HEK293 (cell line): ENCODE measurements at regions not wholly inside any gene's neighbourhood (a gene's known extent, or its start where the extent isn't known, plus 50 kb on each side); places are given as distances from the start of the nearest gene placed in this dataset.

Experiments used
- CTCF ChIA-PET: fragments of 350-600 bp; formaldehyde crosslinking; extraction: SDS; loops from one replicate; lab custom pipeline; 2021; ENCODE audit warnings: antibody characterized with exemption; lab: Yijun Ruan, JAX
- POLR2A ChIA-PET: fragments of 300-600 bp; formaldehyde crosslinking; extraction: SDS; loops from one replicate; lab custom pipeline; 2020; ENCODE audit warnings: antibody characterized with exemption, inconsistent platforms; lab: Yijun Ruan, JAX
- H3K27ac ChIP-seq: fragments of 200-500 bp; sonication (Bioruptor generic); 2 replicates; pipeline ENCODE4 v1.5.1; 2014; ENCODE audit warnings: low read depth, low read length, control low read depth, inconsistent platforms; ENCODE audit errors: extremely low read depth
- H3K36me3 ChIP-seq, 2 experiments: fragments of 200-500 bp in 1 of 2; sonication (Bioruptor generic) in 1 of 2; 1 replicate in 1 of 2; 2 replicates in 1 of 2; pipeline ENCODE4 v1.5.1; 2014 to 2017; ENCODE audit warnings: inconsistent platforms in 2 of 2, low read length in 2 of 2; ENCODE audit not compliant: control insufficient read depth in 2 of 2, insufficient read depth in 1 of 2
- H3K4me1 ChIP-seq: fragments of 200-500 bp; sonication (Bioruptor generic); 2 replicates; pipeline ENCODE4 v1.5.1; 2014; ENCODE audit warnings: mild to moderate bottlenecking, low read length, inconsistent platforms; ENCODE audit not compliant: control insufficient read depth, insufficient read depth
- H3K4me3 ChIP-seq: 2 replicates; pipeline ENCODE4 v1.5.1; 2011; ENCODE audit warnings: low read depth, mild to moderate bottlenecking, control low read depth, low read length, moderate library complexity
- H3K9me3 ChIP-seq: fragments of 200-500 bp; sonication (Bioruptor generic); 2 replicates; pipeline ENCODE4 v1.5.1; 2014; ENCODE audit warnings: low read depth, low read length, inconsistent platforms; ENCODE audit not compliant: control insufficient read depth, insufficient read depth
- GLIS1 ChIP-seq: fragments of 450-650 bp; formaldehyde crosslinking; IDR thresholded peaks from 2 replicates; pipeline ENCODE4 v1.5.1; 2016; ENCODE audit warnings: missing biosample characterization, missing genetic modification characterization
- HOXD13 ChIP-seq: sonication (generic); formaldehyde crosslinking; IDR thresholded peaks from 2 replicates; pipeline ENCODE4 v1.8.0; 2022; ENCODE audit warnings: missing genetic modification reagents, borderline replicate concordance
- KLF7 ChIP-seq: fragments of 450-650 bp; formaldehyde crosslinking; IDR thresholded peaks from 2 replicates; pipeline ENCODE4 v1.5.1; 2016; ENCODE audit warnings: missing biosample characterization, missing genetic modification characterization, borderline replicate concordance
- OSR2 ChIP-seq: fragments of 450-650 bp; formaldehyde crosslinking; IDR thresholded peaks from 2 replicates; pipeline ENCODE4 v1.5.1; 2016; ENCODE audit warnings: missing biosample characterization, missing genetic modification characterization
- RBAK ChIP-seq: fragments of 450-650 bp; formaldehyde crosslinking; IDR thresholded peaks from 2 replicates; pipeline ENCODE4 v1.5.1; 2016; ENCODE audit warnings: missing biosample characterization, missing genetic modification characterization
- SP7 ChIP-seq: fragments of 450-650 bp; formaldehyde crosslinking; IDR thresholded peaks from 2 replicates; pipeline ENCODE4 v1.5.1; 2016; ENCODE audit warnings: missing biosample characterization, missing genetic modification characterization
- ZBTB1 ChIP-seq: fragments of 450-650 bp; formaldehyde crosslinking; IDR thresholded peaks from 2 replicates; pipeline ENCODE4 v1.5.1; 2016; ENCODE audit warnings: missing biosample characterization, missing genetic modification characterization
- ZBTB48 ChIP-seq: fragments of 450-650 bp; formaldehyde crosslinking; IDR thresholded peaks from 2 replicates; pipeline ENCODE4 v1.5.1; 2016; ENCODE audit warnings: missing biosample characterization, missing genetic modification characterization
- ZIC2 ChIP-seq: fragments of 450-650 bp; formaldehyde crosslinking; IDR thresholded peaks from 2 replicates; pipeline ENCODE4 v1.5.1; 2016; ENCODE audit warnings: missing biosample characterization, missing genetic modification characterization
- ZNF133 ChIP-seq: fragments of 450-650 bp; formaldehyde crosslinking; IDR thresholded peaks from 2 replicates; pipeline ENCODE4 v1.5.1; 2016; ENCODE audit warnings: missing biosample characterization, missing genetic modification characterization
- ZNF140 ChIP-seq: fragments of 450-650 bp; formaldehyde crosslinking; IDR thresholded peaks from 2 replicates; pipeline ENCODE4 v1.5.1; 2016; ENCODE audit warnings: missing biosample characterization, missing genetic modification characterization
- ZNF2 ChIP-seq: fragments of 450-650 bp; formaldehyde crosslinking; IDR thresholded peaks from 2 replicates; pipeline ENCODE4 v1.5.1; 2016; ENCODE audit warnings: missing biosample characterization, missing genetic modification characterization
- ZNF214 ChIP-seq: fragments of 450-650 bp; formaldehyde crosslinking; IDR thresholded peaks from 2 replicates; pipeline ENCODE4 v1.5.1; 2017; ENCODE audit warnings: missing biosample characterization, mild to moderate bottlenecking, missing genetic modification characterization, borderline replicate concordance
- ZNF23 ChIP-seq: fragments of 450-650 bp; formaldehyde crosslinking; IDR thresholded peaks from 2 replicates; pipeline ENCODE4 v1.5.1; 2016; ENCODE audit warnings: missing biosample characterization, missing genetic modification characterization, borderline replicate concordance
- ZNF341 ChIP-seq: fragments of 450-650 bp; formaldehyde crosslinking; IDR thresholded peaks from 2 replicates; pipeline ENCODE4; 2016; ENCODE audit warnings: low read depth, missing biosample characterization, missing genetic modification characterization
- ZNF394 ChIP-seq: fragments of 450-650 bp; formaldehyde crosslinking; IDR thresholded peaks from 2 replicates; pipeline ENCODE4 v1.5.1; 2016; ENCODE audit warnings: missing biosample characterization, missing genetic modification characterization, mild to moderate bottlenecking, moderate library complexity, borderline replicate concordance
- ZNF558 ChIP-seq: fragments of 450-650 bp; formaldehyde crosslinking; IDR thresholded peaks from 2 replicates; pipeline ENCODE4 v1.5.1; 2016; ENCODE audit warnings: missing biosample characterization, missing genetic modification characterization
- ZNF621 ChIP-seq: fragments of 450-650 bp; formaldehyde crosslinking; IDR thresholded peaks from 2 replicates; pipeline ENCODE4 v1.5.1; 2017; ENCODE audit warnings: missing biosample characterization, missing genetic modification characterization
- ZNF660 ChIP-seq: fragments of 450-650 bp; IDR thresholded peaks from 2 replicates; pipeline ENCODE4 v1.5.1; 2018; ENCODE audit warnings: missing biosample characterization, mild to moderate bottlenecking, missing genetic modification characterization
- TF ChIP-seq, protein P1 (sequence below): fragments of 450-650 bp; formaldehyde crosslinking; IDR thresholded peaks from 2 replicates; pipeline ENCODE4 v1.5.1; 2017; ENCODE audit warnings: missing biosample characterization, missing genetic modification characterization
- TF ChIP-seq, protein P2 (sequence below): fragments of 450-650 bp; formaldehyde crosslinking; IDR thresholded peaks from 2 replicates; pipeline ENCODE4 v1.5.1; 2016; ENCODE audit warnings: missing biosample characterization, missing genetic modification characterization
- TF ChIP-seq, protein P3 (sequence below): fragments of 450-650 bp; formaldehyde crosslinking; IDR thresholded peaks from 2 replicates; pipeline ENCODE4 v1.5.1; 2016; ENCODE audit warnings: missing biosample characterization, missing genetic modification characterization
- TF ChIP-seq, protein P4 (sequence below): fragments of 450-650 bp; formaldehyde crosslinking; IDR thresholded peaks from 2 replicates; pipeline ENCODE4 v1.5.1; 2017; ENCODE audit warnings: missing biosample characterization, missing genetic modification characterization

DNA sequence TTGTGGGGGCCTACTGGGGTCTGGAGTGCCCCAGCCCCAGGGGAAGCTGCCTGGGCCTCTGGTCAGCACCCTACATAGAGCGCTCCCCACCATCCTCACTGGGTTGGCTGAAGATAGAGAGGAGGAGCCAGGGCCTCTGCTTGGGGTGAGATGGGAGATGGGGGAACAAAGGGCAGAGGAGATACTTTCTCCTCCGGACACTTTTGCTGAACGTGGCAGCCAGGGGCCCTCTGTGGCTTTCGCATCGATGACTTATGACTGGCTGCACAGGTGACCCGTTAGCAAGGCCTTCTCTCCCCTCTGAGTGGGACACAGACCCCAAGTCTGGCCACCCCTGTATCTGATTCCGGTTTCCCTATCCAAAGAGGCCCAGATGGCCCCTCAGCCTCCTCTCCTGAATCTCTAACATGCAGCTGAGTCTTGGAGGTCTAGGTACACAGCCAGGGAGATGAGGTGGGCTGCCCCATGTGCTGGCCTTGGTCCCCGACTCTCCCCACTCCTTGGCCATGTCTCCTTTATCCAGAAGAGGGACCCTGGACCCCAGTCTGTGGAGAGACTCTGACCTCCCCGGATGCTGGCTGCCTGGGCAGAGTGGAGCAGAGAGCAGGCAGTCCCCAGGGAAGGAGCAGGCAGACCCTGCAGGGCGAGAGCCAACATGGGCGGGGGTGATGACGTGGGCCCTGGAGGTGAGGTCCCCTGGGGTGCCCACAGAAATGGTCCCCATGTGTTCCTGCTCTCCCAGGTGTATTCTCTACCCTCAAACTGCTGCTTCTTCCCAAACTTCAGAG is 59.3 kb upstream of the NECTIN1 start:
- no peak overlapping the region for H3K4me3 ChIP-seq
- H3K9me3 ChIP-seq, result no peaks in the 10 kb centered on the region
- H3K4me1 ChIP-seq, result no peaks in the 10 kb centered on the region
- no peaks in the 10 kb centered on the region for H3K36me3 ChIP-seq
- TF ChIP-seq GLIS1 (tag by site-specific recombination) (peak; percentile 41; the same call in 1 of the 2 replicates), ZIC2 (tag by site-specific recombination) (peak; percentile 13; the same call in 1 of the 2 replicates)
- TF ChIP-seq, protein P1, sequence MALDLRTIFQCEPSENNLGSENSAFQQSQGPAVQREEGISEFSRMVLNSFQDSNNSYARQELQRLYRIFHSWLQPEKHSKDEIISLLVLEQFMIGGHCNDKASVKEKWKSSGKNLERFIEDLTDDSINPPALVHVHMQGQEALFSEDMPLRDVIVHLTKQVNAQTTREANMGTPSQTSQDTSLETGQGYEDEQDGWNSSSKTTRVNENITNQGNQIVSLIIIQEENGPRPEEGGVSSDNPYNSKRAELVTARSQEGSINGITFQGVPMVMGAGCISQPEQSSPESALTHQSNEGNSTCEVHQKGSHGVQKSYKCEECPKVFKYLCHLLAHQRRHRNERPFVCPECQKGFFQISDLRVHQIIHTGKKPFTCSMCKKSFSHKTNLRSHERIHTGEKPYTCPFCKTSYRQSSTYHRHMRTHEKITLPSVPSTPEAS (tag by site-specific recombination), result no peak
- ChIA-PET CTCF (no interaction called here), POLR2A (no interaction called here)
- no peak overlapping the region for H3K27ac ChIP-seq

DNA sequence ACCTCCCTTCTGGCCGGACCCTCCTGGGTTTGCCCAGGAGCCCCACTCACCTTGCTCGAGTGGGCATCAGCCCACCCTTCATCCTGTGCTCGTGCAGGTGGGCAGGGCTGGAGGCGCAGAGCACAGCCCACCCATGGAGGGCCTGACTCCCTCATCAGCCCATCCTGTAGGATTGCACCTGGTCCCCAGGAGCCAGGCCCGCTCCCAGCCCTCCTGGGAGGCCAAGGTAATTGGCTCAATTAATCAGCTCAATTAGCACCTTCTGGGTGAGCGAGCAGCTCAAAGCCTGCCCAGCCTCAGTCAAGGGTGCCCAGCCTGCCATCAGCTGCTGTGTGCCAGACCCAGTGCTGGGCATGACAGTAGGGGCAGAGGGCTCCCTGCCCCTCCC is 58.1 kb upstream of the NECTIN1 start:
- ChIA-PET POLR2A (no interaction called here), CTCF (interaction anchor here (0.6 kb wide), 1 partner anchor 43 kb away, joined by 3 read pairs; no protein-coding TSS in a partner anchor)
- Histone ChIP-seq H3K4me3 (no peak overlapping the region), H3K9me3 (no peaks in the 10 kb centered on the region), H3K27ac (no peak overlapping the region), H3K4me1 (no peaks in the 10 kb centered on the region), H3K36me3 (no peaks in the 10 kb centered on the region)
- TF ChIP-seq, protein P2, sequence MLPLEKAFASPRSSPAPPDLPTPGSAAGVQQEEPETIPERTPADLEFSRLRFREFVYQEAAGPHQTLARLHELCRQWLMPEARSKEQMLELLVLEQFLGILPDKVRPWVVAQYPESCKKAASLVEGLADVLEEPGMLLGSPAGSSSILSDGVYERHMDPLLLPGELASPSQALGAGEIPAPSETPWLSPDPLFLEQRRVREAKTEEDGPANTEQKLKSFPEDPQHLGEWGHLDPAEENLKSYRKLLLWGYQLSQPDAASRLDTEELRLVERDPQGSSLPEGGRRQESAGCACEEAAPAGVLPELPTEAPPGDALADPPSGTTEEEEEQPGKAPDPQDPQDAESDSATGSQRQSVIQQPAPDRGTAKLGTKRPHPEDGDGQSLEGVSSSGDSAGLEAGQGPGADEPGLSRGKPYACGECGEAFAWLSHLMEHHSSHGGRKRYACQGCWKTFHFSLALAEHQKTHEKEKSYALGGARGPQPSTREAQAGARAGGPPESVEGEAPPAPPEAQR (tag by site-specific recombination), result no peak
- TF ChIP-seq SP7, result no peak
- no peak for TF ChIP-seq KLF7 (tag by site-specific recombination)
- TF ChIP-seq ZBTB48, result no peak
- TF ChIP-seq GLIS1 (tag by site-specific recombination), result no peak
- TF ChIP-seq ZNF23 (tag by site-specific recombination), result no peak
- no peak for TF ChIP-seq OSR2 (tag by site-specific recombination)
- TF ChIP-seq ZNF621 (tag by site-specific recombination), result no peak
- TF ChIP-seq ZNF558, result no peak
- no peak for TF ChIP-seq ZNF214

DNA sequence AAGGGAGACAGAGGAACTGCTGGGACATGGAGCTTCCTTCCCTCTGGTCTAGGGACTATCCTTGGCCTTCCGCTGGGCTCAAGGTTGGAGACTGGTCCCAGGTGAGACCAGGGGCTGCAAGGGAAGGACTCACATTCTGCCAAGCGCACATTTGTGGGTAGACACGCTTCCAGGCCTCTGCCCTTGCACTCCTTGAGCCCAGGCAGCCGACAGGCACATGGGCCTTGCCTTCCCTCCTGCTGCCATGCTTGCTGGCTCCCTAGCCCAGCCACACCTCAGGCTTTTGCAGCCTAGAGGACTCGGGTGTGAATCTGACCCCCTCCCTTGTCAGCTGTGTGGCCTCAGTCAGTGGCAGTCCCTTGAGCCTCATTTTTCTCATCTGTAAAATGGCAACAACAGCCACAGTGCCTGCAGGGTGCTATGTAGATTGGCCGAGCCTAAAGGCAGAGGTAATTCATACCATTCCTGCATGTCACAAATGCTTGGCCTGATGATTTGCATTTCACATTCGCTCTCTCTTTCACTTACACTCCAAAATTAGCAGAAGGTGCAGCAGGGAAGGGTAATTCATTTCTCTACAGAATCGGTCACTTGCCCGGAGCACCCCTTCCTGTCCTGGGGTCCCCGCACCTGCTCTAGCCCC is 57.6 kb upstream of the NECTIN1 start:
- H3K9me3 ChIP-seq, result no peaks in the 10 kb centered on the region
- POLR2A ChIA-PET, result no interaction called here
- no peak for TF ChIP-seq ZNF133 (tag by site-specific recombination)
- no peak for TF ChIP-seq ZBTB1 (tag by site-specific recombination)
- TF ChIP-seq, protein P3, sequence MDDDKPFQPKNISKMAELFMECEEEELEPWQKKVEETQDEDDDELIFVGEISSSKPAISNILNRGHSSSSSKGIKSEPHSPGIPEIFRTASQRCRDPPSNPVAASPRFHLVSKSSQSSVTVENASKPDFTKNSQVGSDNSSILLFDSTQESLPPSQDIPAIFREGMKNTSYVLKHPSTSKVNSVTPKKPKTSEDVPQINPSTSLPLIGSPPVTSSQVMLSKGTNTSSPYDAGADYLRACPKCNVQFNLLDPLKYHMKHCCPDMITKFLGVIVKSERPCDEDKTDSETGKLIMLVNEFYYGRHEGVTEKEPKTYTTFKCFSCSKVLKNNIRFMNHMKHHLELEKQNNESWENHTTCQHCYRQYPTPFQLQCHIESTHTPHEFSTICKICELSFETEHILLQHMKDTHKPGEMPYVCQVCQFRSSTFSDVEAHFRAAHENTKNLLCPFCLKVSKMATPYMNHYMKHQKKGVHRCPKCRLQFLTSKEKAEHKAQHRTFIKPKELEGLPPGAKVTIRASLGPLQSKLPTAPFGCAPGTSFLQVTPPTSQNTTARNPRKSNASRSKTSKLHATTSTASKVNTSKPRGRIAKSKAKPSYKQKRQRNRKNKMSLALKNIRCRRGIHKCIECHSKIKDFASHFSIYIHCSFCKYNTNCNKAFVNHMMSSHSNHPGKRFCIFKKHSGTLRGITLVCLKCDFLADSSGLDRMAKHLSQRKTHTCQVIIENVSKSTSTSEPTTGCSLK (tag by site-specific recombination), result no peak
- TF ChIP-seq, protein P4, sequence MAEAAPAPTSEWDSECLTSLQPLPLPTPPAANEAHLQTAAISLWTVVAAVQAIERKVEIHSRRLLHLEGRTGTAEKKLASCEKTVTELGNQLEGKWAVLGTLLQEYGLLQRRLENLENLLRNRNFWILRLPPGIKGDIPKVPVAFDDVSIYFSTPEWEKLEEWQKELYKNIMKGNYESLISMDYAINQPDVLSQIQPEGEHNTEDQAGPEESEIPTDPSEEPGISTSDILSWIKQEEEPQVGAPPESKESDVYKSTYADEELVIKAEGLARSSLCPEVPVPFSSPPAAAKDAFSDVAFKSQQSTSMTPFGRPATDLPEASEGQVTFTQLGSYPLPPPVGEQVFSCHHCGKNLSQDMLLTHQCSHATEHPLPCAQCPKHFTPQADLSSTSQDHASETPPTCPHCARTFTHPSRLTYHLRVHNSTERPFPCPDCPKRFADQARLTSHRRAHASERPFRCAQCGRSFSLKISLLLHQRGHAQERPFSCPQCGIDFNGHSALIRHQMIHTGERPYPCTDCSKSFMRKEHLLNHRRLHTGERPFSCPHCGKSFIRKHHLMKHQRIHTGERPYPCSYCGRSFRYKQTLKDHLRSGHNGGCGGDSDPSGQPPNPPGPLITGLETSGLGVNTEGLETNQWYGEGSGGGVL (tag by site-specific recombination), result no peak
- TF ChIP-seq ZNF660 (tag by site-specific recombination), result no peak
- no peak for TF ChIP-seq ZNF2
- no peak for TF ChIP-seq ZNF341
- no peak for TF ChIP-seq ZNF140
- TF ChIP-seq HOXD13 (CRISPR knock-in tag), result no peak
- no peak for TF ChIP-seq RBAK
- TF ChIP-seq ZNF394 (tag by site-specific recombination), result no peak
- TF ChIP-seq, all 188 proteins: peak for 0
- Histone ChIP-seq H3K36me3 (no peaks in the 10 kb centered on the region), H3K4me3 (no peak overlapping the region), H3K27ac (no peak overlapping the region), H3K4me1 (no peaks in the 10 kb centered on the region)
- CTCF ChIA-PET, result no interaction called here
